HG03103 (cell line): ENCODE measurements at regions not wholly inside any gene's neighbourhood (a gene's known extent, or its start where the extent isn't known, plus 50 kb on each side); places are given as distances from the start of the nearest gene placed in this dataset.
"Not testable (repeated sequence)": the region's sequence is repeated elsewhere in the genome, so short reads cannot be mapped to it uniquely, and the experiment has no call there.

Experiments used
- ATAC-seq: cut with Tn5 transposase; IDR thresholded peaks from one replicate; pipeline ENCODE4 v1.9.1; 2021; ENCODE audit warnings: low read depth; ENCODE audit not compliant: unreplicated experiment

DNA sequence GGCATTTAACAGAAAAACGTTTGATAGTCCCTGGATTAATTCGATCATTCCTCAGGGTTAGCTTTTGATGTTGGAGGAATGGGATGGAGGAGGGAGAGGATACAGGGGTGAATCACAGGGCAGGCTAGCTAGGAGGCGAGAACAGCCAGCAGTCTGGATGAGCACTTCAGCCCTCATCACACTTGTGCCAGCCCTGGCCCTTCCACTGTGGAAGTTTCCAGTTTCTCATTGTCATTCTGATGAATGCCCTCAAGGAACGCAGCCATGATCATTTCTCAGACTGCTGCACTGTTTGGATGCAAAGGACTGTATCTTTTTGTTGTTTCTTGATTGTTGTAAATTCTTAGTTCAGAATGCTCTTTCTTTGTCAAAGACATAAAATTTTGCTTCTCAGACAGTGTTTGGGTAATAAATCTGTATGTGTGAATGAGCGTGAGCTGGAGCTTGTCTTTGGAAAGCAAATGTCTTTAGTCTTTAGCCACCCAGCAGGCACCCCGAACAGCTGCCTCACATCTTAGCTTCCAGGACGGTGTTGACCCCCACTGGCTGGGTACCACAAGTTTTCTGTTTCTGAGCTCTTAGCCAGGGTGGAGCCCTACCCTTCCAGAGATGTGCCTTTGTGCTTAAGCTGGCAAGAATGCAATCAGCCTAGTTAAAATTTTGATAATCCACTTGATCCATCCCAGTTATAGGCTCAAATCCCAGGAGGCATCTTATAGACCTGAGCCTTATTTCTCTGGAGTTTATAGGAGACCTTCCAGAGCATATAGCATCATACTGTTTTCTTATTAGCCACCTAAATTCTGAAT is 121.1 kb downstream of the PDCD6IP start:
- no peak for ATAC-seq

- ATAC-seq: no peak
These were observed 122.1 kb downstream of the PDCD6IP start for GRCh38 chr3:33920511-33920910.

DNA sequence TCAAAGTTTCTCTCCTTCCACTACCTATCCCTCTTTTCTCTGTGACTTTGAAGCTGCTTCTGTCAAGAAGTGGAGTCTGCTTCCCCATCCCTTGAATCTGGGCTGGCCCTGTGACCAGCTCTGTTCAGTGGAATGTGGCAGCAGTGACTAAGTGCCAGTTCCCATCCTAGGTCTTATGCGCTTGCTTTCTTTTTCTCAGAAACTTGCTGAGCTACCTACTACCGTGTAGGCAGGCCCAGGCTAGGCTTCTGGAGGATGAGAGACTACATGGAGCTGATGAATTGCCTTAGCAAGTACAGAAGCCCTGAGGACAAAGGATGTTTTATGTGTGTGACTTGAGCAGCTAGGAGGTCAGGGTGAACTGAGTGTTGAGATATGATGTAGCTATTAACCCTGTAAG is 123.2 kb downstream of the PDCD6IP start:
- ATAC-seq: no peak

DNA sequence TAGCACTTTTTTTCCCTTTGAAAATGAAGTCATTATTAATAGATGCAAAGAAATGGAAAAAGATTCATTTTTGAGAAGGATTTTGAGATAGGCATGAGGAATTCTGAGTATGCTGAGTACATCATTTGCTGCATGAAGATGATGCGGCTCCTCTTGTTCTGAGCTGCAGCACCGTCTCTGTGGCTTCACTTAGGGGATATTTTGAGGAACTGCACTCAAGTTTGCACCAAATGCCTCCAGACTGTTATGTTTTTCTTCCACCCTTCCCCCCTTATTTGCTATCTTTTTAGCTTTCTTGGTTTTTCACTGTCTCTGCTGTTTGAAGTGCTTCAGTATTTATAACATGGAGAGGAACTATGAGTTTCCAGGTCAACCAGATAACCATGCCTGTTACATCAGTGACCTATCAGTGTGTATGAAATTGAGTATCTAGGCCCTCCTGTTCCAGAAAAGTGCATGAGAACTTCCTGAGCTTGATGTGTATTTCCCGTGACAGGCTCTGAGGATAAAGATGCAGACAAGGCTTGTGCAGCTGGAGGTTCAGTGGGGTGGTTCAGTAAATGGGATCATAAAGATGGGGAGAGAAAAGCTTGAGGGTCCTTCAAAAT is 128.7 kb downstream of the PDCD6IP start:
- no peak for ATAC-seq

DNA sequence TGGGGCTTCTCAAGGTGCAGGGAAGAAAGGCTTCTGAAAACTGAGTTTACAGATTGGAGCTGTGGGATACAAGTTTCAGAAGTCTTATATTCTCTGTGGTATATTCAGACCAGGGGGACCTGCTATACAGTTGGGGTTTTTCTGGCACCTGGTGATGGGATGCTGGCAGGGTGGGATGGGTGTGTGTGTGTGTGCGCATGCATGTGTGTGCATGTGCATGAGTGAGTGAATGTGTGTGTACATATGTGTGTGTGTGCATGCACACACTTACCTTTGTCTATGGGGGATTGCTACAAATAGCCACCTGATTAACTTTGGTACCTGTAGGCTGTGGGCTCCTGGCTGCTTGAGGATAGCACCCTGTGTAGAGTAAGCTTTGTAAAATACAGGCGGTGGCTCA is 131.4 kb downstream of the PDCD6IP start:
- ATAC-seq: no peak

DNA sequence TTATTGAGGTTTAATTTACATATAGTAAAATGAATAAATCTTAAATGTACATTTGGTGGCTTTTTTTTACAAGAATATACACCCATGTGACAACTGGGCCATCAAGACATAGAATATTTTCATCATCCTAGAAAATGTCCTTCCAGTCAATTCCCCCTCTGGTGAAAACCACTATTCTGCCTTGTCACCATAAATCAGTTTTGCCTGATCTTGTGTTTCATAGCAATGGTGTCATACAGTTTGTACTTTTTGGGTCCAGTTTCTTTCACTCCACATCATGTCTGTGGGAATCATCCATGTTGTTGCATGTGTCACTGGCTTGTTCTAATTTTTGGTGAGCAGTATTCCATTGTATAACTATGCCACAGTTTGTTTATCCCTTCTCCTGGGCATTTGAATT is 133.1 kb downstream of the PDCD6IP start:
- no peak for ATAC-seq

GRCh38 chr3:33932010-33932764 is 133.8 kb downstream of the PDCD6IP start:
- ATAC-seq: no peak

DNA sequence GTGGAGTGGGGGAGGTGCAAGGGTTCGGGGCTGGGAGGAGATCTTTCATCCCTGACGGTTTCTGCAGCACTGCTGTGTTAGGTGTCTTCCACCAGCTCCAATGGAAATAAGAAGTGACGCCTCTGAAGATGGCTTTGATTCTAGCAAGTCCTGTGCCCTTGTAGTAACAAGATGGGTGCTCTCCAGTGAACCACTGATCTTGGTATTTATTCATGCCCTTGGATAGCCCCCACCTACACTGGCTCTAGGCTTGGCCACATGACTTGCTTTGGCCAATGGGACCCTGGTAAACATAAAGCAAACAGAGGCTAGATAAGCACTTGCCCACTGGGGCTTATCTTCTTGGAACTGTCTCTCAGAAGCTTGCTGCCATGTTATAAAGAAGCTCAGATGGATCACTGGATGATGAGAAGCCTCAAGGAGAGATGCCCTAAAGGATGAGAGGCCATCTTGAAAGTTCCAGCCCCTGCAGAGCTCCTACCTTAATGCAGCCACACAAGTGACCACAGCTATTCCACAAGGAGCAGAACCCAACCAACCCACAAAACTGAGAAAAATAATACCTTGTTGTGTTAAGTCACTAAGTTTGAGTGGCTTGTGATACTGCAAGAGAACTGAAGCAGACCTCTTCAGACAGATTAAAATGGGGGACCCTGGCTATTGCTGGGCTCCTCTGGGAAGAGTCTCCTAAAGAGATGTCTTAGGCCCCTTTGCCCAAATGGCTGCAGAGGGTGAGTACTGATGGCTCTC is 137.9 kb downstream of the PDCD6IP start:
- no peak for ATAC-seq

DNA sequence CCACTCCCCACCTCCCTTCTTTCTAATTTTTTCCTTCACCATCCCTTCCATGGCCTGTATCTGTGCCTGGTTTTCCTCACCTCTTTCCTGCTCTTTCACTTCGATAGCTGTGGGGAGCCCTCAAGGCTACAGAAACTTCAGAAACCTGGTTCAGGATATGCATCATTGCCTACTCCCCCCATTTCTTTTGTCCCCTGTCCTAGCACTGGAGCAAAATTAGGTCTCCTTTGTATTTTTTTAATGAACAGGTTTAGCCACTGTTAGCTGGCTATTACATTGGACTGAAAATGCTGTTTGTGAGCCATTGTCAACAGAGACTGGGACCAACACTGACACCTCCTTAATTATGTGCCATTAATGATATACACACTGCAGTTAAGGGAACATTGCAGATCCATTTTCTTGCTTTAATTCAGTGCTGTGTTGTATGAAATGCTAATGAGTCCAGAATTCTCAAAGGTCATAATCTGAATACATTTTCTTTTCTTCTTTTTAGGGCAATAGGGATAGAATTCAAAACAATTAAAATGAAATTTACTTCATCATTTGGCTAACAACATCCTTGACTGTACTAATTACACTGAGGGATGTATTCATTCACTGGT is 138.6 kb downstream of the PDCD6IP start:
- no peak for ATAC-seq

- ATAC-seq: no peak
These were observed 139.2 kb downstream of the PDCD6IP start for GRCh38 chr3:33937628-33938027.

DNA sequence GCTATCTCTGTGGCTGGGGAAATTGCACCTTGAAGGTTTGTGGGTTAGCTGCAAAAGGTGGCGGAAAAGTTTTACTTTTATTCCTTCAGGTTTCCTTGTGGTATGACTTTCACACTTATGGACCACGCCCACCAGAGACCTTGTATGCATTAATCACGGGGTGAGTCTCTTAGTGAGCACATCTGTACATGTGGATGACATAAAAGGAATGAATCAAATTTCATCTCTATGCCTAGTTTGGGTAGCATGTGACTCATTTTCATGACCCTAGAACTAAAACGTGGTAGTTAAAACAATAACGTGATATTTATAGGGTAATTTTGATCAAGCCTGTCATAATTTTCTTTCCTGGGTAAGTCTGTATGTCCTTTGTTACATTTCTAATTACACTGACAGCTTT is 141.7 kb downstream of the PDCD6IP start:
- ATAC-seq: no peak

DNA sequence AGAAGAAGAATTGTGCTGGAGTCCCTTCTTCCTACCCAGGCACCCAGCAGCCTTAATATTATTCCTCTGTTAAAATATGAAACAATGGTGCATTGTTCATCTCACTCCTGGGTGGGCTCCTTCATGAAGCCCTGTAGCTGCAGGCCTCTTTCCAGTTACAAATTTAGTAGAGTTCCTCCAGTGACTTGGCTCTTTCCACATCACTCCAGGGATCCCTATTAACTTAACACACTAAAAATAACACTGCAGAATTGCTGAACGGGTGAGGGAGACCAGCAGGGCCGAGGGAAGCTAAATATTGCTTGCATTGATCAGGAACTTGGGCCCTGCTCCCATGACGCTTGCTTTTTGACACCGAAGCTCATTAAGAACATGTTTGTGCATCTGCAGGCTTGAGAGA is 142.3 kb downstream of the PDCD6IP start:
- ATAC-seq: no peak

GRCh38 chr3:33941804-33942203 is 143.4 kb downstream of the PDCD6IP start:
- no peak for ATAC-seq

DNA sequence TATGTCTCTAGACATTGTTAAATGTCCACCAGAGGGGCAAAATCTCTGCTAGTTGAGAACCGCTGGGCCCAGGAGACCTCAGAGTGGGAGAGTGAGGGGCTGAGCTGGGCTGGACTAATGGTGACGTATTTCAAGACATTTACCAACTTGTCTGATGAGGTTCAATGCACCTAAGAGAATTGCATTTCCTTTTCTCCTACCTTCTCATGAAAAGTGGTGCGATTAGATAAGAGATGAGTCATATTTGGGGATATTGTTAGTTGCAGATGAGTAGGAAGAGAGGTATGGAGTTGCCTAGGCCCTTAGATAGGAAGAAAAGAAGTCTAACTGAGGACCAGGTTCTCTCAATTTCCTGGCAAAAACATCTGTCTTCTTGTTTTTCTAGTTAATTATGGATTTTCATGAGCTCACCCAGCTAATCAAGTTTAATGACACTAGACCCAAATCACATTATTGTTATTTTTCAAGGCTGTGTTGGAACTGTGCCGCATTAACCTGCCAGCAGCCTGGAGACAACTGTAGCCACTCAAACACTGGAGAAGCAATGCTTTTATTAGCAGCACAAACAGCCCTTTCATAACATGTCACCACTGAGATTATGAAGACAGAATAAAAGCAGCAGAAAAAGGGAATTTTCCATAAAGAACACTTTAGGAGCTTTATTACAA is 144.2 kb downstream of the PDCD6IP start:
- ATAC-seq: no peak

GRCh38 chr3:33943277-33943676 is 144.8 kb downstream of the PDCD6IP start:
- no peak for ATAC-seq

GRCh38 chr3:33946612-33947011 is 148.2 kb downstream of the PDCD6IP start:
- ATAC-seq: not testable (repeated sequence)

DNA sequence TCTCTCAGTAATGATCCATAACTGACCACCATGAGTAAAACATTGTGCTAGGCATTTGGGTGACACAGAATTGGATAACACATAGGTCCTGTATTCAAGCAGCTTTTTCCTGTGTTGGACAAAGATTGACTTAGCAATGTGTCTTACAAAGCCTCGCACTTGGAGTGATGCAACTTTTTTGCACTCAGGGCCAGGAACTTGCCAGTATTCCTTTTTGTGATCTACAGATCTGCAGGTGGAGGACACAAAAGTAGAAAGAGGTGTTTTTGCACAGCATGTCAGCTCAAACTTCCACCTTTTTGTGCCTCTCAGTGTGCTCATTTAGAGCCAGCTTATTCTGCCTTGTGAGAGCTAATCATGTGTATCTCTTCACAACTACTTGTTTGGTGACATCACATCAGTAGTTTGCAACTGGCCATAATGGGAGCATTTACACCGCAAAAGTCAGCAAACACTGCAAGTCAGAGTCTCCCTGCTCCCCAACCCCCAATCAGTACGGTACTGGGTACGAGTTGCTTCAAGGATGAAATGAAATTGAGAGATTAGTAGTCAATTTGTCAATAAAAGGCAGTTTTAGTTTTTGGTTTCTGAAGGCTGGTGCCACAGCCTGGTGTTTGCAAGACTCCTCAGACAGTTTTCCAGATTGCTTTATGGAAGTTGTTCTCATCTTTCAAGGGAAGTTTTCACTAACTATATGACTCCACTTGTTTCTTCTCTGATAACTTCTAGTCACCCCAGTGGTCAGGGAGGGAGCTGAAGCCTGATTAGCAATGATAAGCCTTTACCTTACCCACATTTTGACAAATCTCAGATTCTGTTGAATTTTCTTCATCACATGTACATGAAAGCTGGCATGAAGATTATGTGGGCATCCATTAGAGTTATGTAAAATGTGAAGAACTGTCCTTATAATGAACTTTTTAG is 149.1 kb downstream of the PDCD6IP start:
- no peak for ATAC-seq

- no peak for ATAC-seq
These were observed 150.6 kb downstream of the PDCD6IP start for GRCh38 chr3:33949074-33949473.

- ATAC-seq: no peak
These were observed 156.5 kb downstream of the PDCD6IP start for GRCh38 chr3:33954956-33955355.
